ENCODE measurements at regions not wholly inside any gene's neighbourhood (a gene's known extent, or its start where the extent isn't known, plus 50 kb on each side); places are given as distances from the start of the nearest gene placed in this dataset.

GRCh38 chrX:80098038-80098437, 83.5 kb downstream of the TBX22 start:
- H3K36me3 ChIP-seq (replicated peaks): no peaks in the 10 kb centered on the region
- no peak overlapping the region for H3K4me3 ChIP-seq (ENCODE audit: low read depth, low read length)
- no peak for TF ChIP-seq CTCF (IDR thresholded peaks at IDR 0.05; ENCODE audit: low read depth, low read length, missing control alignments)
- no peak for DNase-seq
- no peaks in the 10 kb centered on the region for H3K27me3 ChIP-seq (replicated peaks)
- in situ Hi-C loops (cut with HindIII; ENCODE audit: low pct_ligation_motif_present, low sequenced_read_pairs): no loop called here
- no peak overlapping the region for H3K27ac ChIP-seq

- Histone ChIP-seq H3K27ac (no peak overlapping the region), H3K4me3 (ENCODE audit: low read depth, low read length) (no peak overlapping the region), H3K36me3 (replicated peaks) (no peaks in the 10 kb centered on the region), H3K27me3 (replicated peaks) (no peaks in the 10 kb centered on the region)
- no peak for TF ChIP-seq CTCF (IDR thresholded peaks at IDR 0.05; ENCODE audit: low read depth, low read length, missing control alignments)
- in situ Hi-C loops (cut with HindIII; ENCODE audit: low pct_ligation_motif_present, low sequenced_read_pairs): no loop called here
- DNase-seq: no peak
Observed at GRCh38 chrX:80120335-80120734, 105.8 kb downstream of the TBX22 start.

GRCh38 chrX:80138938-80139337, 124.4 kb downstream of the TBX22 start:
- H3K27me3 ChIP-seq (replicated peaks): no peaks in the 10 kb centered on the region
- in situ Hi-C loops (cut with HindIII; ENCODE audit: low pct_ligation_motif_present, low sequenced_read_pairs): no loop called here
- TF ChIP-seq CTCF (IDR thresholded peaks at IDR 0.05; ENCODE audit: low read depth, low read length, missing control alignments): no peak
- no peak overlapping the region for H3K4me3 ChIP-seq (ENCODE audit: low read depth, low read length)
- no peaks in the 10 kb centered on the region for H3K36me3 ChIP-seq (replicated peaks)
- no peak overlapping the region for H3K27ac ChIP-seq
- no peak for DNase-seq

- no peaks in the 10 kb centered on the region for H3K27me3 ChIP-seq (replicated peaks)
- H3K27ac ChIP-seq: no peak overlapping the region
- no peaks in the 10 kb centered on the region for H3K36me3 ChIP-seq (replicated peaks)
- in situ Hi-C loops (cut with HindIII; ENCODE audit: low pct_ligation_motif_present, low sequenced_read_pairs): no loop called here
- DNase-seq: no peak
- H3K4me3 ChIP-seq (ENCODE audit: low read depth, low read length): no peak overlapping the region
- TF ChIP-seq CTCF (IDR thresholded peaks at IDR 0.05; ENCODE audit: low read depth, low read length, missing control alignments): no peak
Observed at GRCh38 chrX:80139564-80139963, 125.0 kb downstream of the TBX22 start.

- H3K27me3 ChIP-seq (replicated peaks): no peaks in the 10 kb centered on the region
- no peak overlapping the region for H3K27ac ChIP-seq
- H3K36me3 ChIP-seq (replicated peaks): no peaks in the 10 kb centered on the region
- DNase-seq: no peak
- in situ Hi-C loops (cut with HindIII; ENCODE audit: low pct_ligation_motif_present, low sequenced_read_pairs): no loop called here
- H3K4me3 ChIP-seq (ENCODE audit: low read depth, low read length): no peak overlapping the region
- TF ChIP-seq CTCF (IDR thresholded peaks at IDR 0.05; ENCODE audit: low read depth, low read length, missing control alignments): no peak
Observed at GRCh38 chrX:80170581-80170980, 156.0 kb downstream of the TBX22 start.

GRCh38 chrX:80173261-80173660, 158.7 kb downstream of the TBX22 start:
- H3K27ac ChIP-seq: no peak overlapping the region
- no peak for DNase-seq
- in situ Hi-C loops (cut with HindIII; ENCODE audit: low pct_ligation_motif_present, low sequenced_read_pairs): no loop called here

More at GRCh38 chrX:80173261-80173660, 158.7 kb downstream of the TBX22 start:
- TF ChIP-seq CTCF (IDR thresholded peaks at IDR 0.05; ENCODE audit: low read depth, low read length, missing control alignments): no peak
- H3K4me3 ChIP-seq (ENCODE audit: low read depth, low read length): no peak overlapping the region
- no peaks in the 10 kb centered on the region for H3K36me3 ChIP-seq (replicated peaks)
- no peaks in the 10 kb centered on the region for H3K27me3 ChIP-seq (replicated peaks)

Measured in brain microvascular endothelial cell (primary cell).